Upper lobe of left lung (tissue), 4 donors: ENCODE measurements at regions not wholly inside any gene's neighbourhood (a gene's known extent, or its start where the extent isn't known, plus 50 kb on each side); places are given as distances from the start of the nearest gene placed in this dataset.
"Not testable (repeated sequence)": the region's sequence is repeated elsewhere in the genome, so short reads cannot be mapped to it uniquely, and the experiment has no call there.

ENCODE experiments used
- CTCF ChIP-seq, 6 experiments: fragments of 450-650 bp in 4 of 6; fragments of 200-600 bp in 2 of 6; sonication (generic) in 2 of 6; IDR thresholded peaks; one replicate each; pipeline ENCODE4 v1.5.1; 2016 to 2019; ENCODE audit warnings: antibody characterized with exemption in 6 of 6
- POLR2A ChIP-seq, 4 donors: fragments of 450-650 bp; IDR thresholded peaks; one replicate each; pipeline ENCODE4 v1.5.1; 2016 to 2017; ENCODE audit warnings: antibody characterized with exemption in 4 of 4, mild to moderate bottlenecking in 2 of 4
- POLR2AphosphoS5 ChIP-seq, 2 donors: sonication (generic); formaldehyde crosslinking; IDR thresholded peaks; one replicate each; pipeline ENCODE4 v1.5.1; 2017; ENCODE audit warnings: antibody characterized with exemption in 2 of 2

DNA sequence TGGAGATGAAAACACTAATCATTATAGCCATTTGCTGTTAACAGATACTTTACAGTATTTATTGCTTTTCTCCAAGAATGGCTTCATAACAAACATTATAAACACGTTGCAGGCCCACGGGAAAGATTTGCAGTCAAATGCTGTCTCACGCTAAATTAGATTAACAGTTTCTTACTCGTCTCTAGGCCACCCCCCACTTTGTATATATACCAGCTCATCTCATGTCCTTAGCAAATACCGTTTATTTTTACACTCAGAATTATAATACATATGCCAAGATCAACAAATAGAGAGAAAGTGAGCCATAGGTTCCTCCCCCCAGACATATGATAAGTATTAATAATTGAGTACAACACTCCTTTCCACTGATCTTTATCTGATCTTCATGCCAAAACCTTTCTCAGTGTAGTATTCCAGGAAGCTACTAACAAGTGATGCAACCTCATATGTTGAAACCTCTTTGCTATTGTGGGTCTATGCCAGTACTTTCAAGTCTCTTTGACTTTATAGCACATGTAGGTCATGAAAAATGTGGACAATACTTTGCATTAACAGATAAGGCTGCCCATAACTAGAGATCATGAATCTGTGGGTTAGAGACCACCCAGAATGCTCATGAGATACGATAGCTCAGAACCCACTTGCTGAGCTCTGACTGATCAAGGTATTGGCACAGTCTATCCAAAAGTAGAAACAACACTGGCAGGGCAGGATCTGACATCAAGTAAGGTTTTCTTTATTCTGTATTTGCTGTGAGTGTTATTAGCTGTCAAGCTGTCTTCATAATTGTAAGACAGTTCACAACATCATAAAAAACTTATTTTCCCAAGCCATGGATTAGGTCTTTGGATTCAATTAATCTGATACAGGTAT lies 77.9 kb upstream of the RGPD2 start:
- TF ChIP-seq POLR2A, POLR2AphosphoS5, CTCF (IDR thresholded peaks at IDR 0.05): not testable (repeated sequence)
